ENCODE measurements at regions not wholly inside any gene's neighbourhood (a gene's known extent, or its start where the extent isn't known, plus 50 kb on each side); places are given as distances from the start of the nearest gene placed in this dataset.

DNA sequence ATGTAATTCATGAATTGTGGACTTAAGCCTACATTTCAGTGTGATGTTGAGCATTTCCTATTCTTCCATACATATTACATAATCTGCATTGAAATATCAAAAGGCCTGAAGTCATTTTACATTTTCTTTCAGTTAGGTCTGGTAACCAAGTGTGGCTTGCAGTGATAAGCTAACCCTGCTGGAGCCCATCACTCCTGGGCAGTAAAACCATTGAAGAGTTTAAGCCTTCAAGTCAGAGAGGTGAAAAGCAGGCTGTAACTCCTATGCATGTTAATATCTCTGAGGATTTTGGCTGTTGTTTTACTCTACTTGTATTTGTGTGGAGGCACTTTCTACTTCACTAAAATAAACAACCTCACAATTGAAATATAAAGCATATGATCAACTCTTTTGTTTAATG is 248.8 kb downstream of the SLITRK5 start:
- no peaks in the 10 kb centered on the region for H3K4me1 ChIP-seq (ENCODE audit: insufficient read depth)
- no peaks in the 10 kb centered on the region for H3K27me3 ChIP-seq
- no peaks in the 10 kb centered on the region for H3K9me2 ChIP-seq (replicated peaks; ENCODE audit: insufficient read depth)
- H3K4me2 ChIP-seq = no peak overlapping the region
- H3K9me3 ChIP-seq (ENCODE audit: low read depth) = no peaks in the 10 kb centered on the region
- H3K4me3 ChIP-seq = no peak overlapping the region
- H4K20me1 ChIP-seq (ENCODE audit: insufficient read depth, poor library complexity, severe bottlenecking) = no peaks in the 10 kb centered on the region
- no peak for DNase-seq (ENCODE audit: low spot score)
- TF ChIP-seq EZH2phosphoT487 (IDR thresholded peaks at IDR 0.05; ENCODE audit: low read depth, severe bottlenecking, unreplicated experiment) = no peak
- no peak for TF ChIP-seq EZH2 (IDR thresholded peaks at IDR 0.05; ENCODE audit: borderline replicate concordance)
- TF ChIP-seq, protein P1, sequence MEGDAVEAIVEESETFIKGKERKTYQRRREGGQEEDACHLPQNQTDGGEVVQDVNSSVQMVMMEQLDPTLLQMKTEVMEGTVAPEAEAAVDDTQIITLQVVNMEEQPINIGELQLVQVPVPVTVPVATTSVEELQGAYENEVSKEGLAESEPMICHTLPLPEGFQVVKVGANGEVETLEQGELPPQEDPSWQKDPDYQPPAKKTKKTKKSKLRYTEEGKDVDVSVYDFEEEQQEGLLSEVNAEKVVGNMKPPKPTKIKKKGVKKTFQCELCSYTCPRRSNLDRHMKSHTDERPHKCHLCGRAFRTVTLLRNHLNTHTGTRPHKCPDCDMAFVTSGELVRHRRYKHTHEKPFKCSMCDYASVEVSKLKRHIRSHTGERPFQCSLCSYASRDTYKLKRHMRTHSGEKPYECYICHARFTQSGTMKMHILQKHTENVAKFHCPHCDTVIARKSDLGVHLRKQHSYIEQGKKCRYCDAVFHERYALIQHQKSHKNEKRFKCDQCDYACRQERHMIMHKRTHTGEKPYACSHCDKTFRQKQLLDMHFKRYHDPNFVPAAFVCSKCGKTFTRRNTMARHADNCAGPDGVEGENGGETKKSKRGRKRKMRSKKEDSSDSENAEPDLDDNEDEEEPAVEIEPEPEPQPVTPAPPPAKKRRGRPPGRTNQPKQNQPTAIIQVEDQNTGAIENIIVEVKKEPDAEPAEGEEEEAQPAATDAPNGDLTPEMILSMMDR (IDR thresholded peaks at IDR 0.05; ENCODE audit: poor library complexity) = no peak
- H2AFZ ChIP-seq = no peak overlapping the region
- no peaks in the 10 kb centered on the region for H3K36me3 ChIP-seq (replicated peaks; ENCODE audit: insufficient read depth, low read depth)
- H3K79me2 ChIP-seq = no peaks in the 10 kb centered on the region
- H3K27ac ChIP-seq = no peak overlapping the region

DNA sequence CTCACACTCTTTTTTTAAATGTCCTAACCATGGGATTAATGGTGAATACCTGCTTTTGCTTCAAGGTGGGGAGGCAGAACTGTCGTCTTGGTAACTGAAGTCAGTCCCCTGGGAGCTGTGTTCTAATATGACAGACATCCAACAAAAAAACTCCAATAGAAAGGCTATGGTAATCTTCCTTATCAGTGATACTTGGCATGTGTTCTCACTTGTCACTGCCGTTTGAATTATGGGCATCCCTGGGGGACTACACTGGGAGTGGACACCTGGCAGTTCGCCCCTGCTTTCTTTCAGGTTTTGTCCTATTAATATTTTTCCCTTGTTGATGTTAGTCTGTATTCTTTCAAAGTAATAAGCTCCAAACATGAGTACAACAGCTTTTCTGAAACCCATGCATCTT is 252.6 kb downstream of the SLITRK5 start:
- H3K27ac ChIP-seq = no peak overlapping the region
- no peak for DNase-seq (ENCODE audit: low spot score)
- TF ChIP-seq EZH2 (IDR thresholded peaks at IDR 0.05; ENCODE audit: borderline replicate concordance) = no peak
- TF ChIP-seq EZH2phosphoT487 (IDR thresholded peaks at IDR 0.05; ENCODE audit: low read depth, severe bottlenecking, unreplicated experiment) = no peak
- TF ChIP-seq, protein P1 (IDR thresholded peaks at IDR 0.05; ENCODE audit: poor library complexity) = no peak
- H3K27me3 ChIP-seq = no peaks in the 10 kb centered on the region
- no peaks in the 10 kb centered on the region for H3K36me3 ChIP-seq (replicated peaks; ENCODE audit: insufficient read depth, low read depth)
- H4K20me1 ChIP-seq (ENCODE audit: insufficient read depth, poor library complexity, severe bottlenecking) = no peaks in the 10 kb centered on the region
- no peaks in the 10 kb centered on the region for H3K9me2 ChIP-seq (replicated peaks; ENCODE audit: insufficient read depth)
- 63% methylated on average over 3 of the region's 3 CpGs for WGBS (ENCODE audit: low lambda C conversion rate, missing lambda C conversion rate)
- no peak overlapping the region for H3K4me3 ChIP-seq
- no peaks in the 10 kb centered on the region for H3K9me3 ChIP-seq (ENCODE audit: low read depth)
- H3K4me1 ChIP-seq (ENCODE audit: insufficient read depth) = no peaks in the 10 kb centered on the region
- H2AFZ ChIP-seq = no peak overlapping the region
- no peaks in the 10 kb centered on the region for H3K79me2 ChIP-seq
- no peak overlapping the region for H3K4me2 ChIP-seq

DNA sequence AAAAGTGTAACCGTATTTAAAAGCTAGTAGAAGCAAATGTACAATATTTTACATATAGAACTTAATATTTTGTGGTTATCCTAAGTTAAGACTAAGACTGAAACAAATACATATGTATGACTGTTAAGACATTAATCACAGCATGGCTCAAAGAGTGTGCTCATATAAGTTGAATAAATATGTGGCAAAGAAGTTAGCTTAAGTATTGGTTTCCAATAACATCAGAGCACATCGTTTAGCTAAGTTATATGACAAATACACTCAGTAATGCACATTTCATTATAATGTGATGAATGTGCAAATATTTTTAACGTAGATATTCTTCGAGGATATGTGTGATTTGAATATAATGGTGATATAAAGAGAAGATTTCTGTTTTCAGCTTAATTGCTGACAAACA is 253.8 kb downstream of the SLITRK5 start:
- Histone ChIP-seq H3K27ac (no peak overlapping the region), H2AFZ (no peak overlapping the region), H3K4me1 (ENCODE audit: insufficient read depth) (no peaks in the 10 kb centered on the region), H3K27me3 (no peaks in the 10 kb centered on the region), H3K4me2 (no peak overlapping the region), H3K9me2 (replicated peaks; ENCODE audit: insufficient read depth) (no peaks in the 10 kb centered on the region), H3K79me2 (no peaks in the 10 kb centered on the region), H3K36me3 (replicated peaks; ENCODE audit: insufficient read depth, low read depth) (no peaks in the 10 kb centered on the region), H4K20me1 (ENCODE audit: insufficient read depth, poor library complexity, severe bottlenecking) (no peaks in the 10 kb centered on the region), H3K4me3 (no peak overlapping the region), H3K9me3 (ENCODE audit: low read depth) (no peaks in the 10 kb centered on the region)
- no peak for DNase-seq (ENCODE audit: low spot score)
- TF ChIP-seq, protein P1 (IDR thresholded peaks at IDR 0.05; ENCODE audit: poor library complexity) = no peak
- no peak for TF ChIP-seq EZH2phosphoT487 (IDR thresholded peaks at IDR 0.05; ENCODE audit: low read depth, severe bottlenecking, unreplicated experiment)
- TF ChIP-seq EZH2 (IDR thresholded peaks at IDR 0.05; ENCODE audit: borderline replicate concordance) = no peak
- 85% methylated on average over 4 of the region's 4 CpGs for WGBS (ENCODE audit: low lambda C conversion rate, missing lambda C conversion rate)

DNA sequence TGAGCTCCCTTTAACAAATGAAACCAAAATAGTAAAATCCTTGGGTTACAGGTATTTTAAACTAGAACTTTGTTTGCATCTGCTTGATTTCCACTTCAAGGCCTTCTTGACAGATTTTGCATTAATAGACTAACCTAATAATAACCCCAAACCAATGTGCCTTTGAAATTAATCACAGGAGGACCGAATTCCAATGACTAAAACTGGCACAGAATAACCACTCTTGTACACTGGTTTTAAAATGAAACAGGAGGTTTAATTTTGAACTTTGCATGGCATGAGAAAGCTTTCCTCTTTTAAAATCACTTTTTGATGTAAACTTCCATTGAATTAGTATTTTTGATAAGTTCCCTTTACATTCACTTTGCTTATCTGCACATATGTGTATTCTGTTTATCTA is 269.6 kb downstream of the SLITRK5 start:
- H3K27me3 ChIP-seq = no peaks in the 10 kb centered on the region
- no peak overlapping the region for H2AFZ ChIP-seq
- no peak overlapping the region for H3K4me2 ChIP-seq
- H3K9me2 ChIP-seq (replicated peaks; ENCODE audit: insufficient read depth) = no peaks in the 10 kb centered on the region
- no peaks in the 10 kb centered on the region for H3K4me1 ChIP-seq (ENCODE audit: insufficient read depth)
- H3K9me3 ChIP-seq (ENCODE audit: low read depth) = no peaks in the 10 kb centered on the region
- 72% methylated on average over 1 of the region's 1 CpG for WGBS (ENCODE audit: low lambda C conversion rate, missing lambda C conversion rate)
- H3K27ac ChIP-seq = no peak overlapping the region
- TF ChIP-seq EZH2phosphoT487 (IDR thresholded peaks at IDR 0.05; ENCODE audit: low read depth, severe bottlenecking, unreplicated experiment) = no peak
- no peak for TF ChIP-seq EZH2 (IDR thresholded peaks at IDR 0.05; ENCODE audit: borderline replicate concordance)
- TF ChIP-seq, protein P1 (IDR thresholded peaks at IDR 0.05; ENCODE audit: poor library complexity) = no peak
- H3K79me2 ChIP-seq = no peaks in the 10 kb centered on the region
- no peak for DNase-seq (ENCODE audit: low spot score)
- no peak overlapping the region for H3K4me3 ChIP-seq
- no peaks in the 10 kb centered on the region for H3K36me3 ChIP-seq (replicated peaks; ENCODE audit: insufficient read depth, low read depth)
- H4K20me1 ChIP-seq (ENCODE audit: insufficient read depth, poor library complexity, severe bottlenecking) = no peaks in the 10 kb centered on the region
